Endothelial cell (in vitro differentiated cells): ENCODE measurements at regions not wholly inside any gene's neighbourhood (a gene's known extent, or its start where the extent isn't known, plus 50 kb on each side); places are given as distances from the start of the nearest gene placed in this dataset.

ENCODE experiments used
- DNase-seq: peaks from one replicate; pipeline ENCODE4 v3.0.0; 2021; ENCODE audit warnings: low spot score
- H3K27ac Mint-ChIP-seq: one replicate; pipeline ENCODE4 v1.8.0; 2021; ENCODE audit warnings: mixed read lengths, inconsistent platforms; ENCODE audit not compliant: unreplicated experiment
- H3K27me3 Mint-ChIP-seq: one replicate; pipeline ENCODE4 v1.8.0; 2021; ENCODE audit warnings: mild to moderate bottlenecking, moderate library complexity, mixed read lengths, inconsistent platforms; ENCODE audit not compliant: unreplicated experiment
- H3K36me3 Mint-ChIP-seq: one replicate; pipeline ENCODE4 v1.8.0; 2021; ENCODE audit warnings: mild to moderate bottlenecking, low read depth, mixed read lengths, inconsistent platforms; ENCODE audit not compliant: unreplicated experiment
- H3K4me1 Mint-ChIP-seq: one replicate; pipeline ENCODE4 v1.8.0; 2021; ENCODE audit warnings: mild to moderate bottlenecking, mixed read lengths, inconsistent platforms; ENCODE audit not compliant: unreplicated experiment
- H3K4me3 Mint-ChIP-seq: one replicate; pipeline ENCODE4 v1.8.0; 2021; ENCODE audit warnings: mild to moderate bottlenecking, mixed read lengths, inconsistent platforms; ENCODE audit not compliant: unreplicated experiment
- H3K9me3 Mint-ChIP-seq: one replicate; pipeline ENCODE4 v1.8.0; 2021; ENCODE audit warnings: mixed read lengths, inconsistent platforms; ENCODE audit not compliant: unreplicated experiment
- CTCF ChIP-seq: fragments of 200-600 bp; sonication (generic); IDR thresholded peaks from one replicate; pipeline ENCODE4 v1.5.0; 2021; ENCODE audit warnings: antibody characterized with exemption; ENCODE audit not compliant: unreplicated experiment

- Mint-ChIP-seq H3K9me3 (peaks cover 4% of the 10 kb centered on the region), H3K36me3 (no peaks in the 10 kb centered on the region), H3K27ac (no peak overlapping the region), H3K4me3 (peak overlapping the region; percentile 9), H3K27me3 (no peaks in the 10 kb centered on the region), H3K4me1 (peaks cover 8% of the 10 kb centered on the region)
- DNase-seq, result no peak
- TF ChIP-seq CTCF, result no peak
Observed at GRCh38 chr5:124574521-124575436, 171.7 kb downstream of the ZNF608 start.

GRCh38 chr5:124572971-124573370, 173.5 kb downstream of the ZNF608 start:
- H3K4me1 Mint-ChIP-seq, result peaks cover 8% of the 10 kb centered on the region
- no peaks in the 10 kb centered on the region for H3K36me3 Mint-ChIP-seq
- no peak for TF ChIP-seq CTCF
- peaks cover 4% of the 10 kb centered on the region for H3K9me3 Mint-ChIP-seq
- no peak overlapping the region for H3K27ac Mint-ChIP-seq
- no peak overlapping the region for H3K4me3 Mint-ChIP-seq
- H3K27me3 Mint-ChIP-seq, result no peaks in the 10 kb centered on the region
- DNase-seq, result no peak

- H3K27ac Mint-ChIP-seq, result no peak overlapping the region
- H3K4me1 Mint-ChIP-seq, result peaks cover 8% of the 10 kb centered on the region
- no peak for DNase-seq
- H3K27me3 Mint-ChIP-seq, result no peaks in the 10 kb centered on the region
- TF ChIP-seq CTCF, result no peak
- no peaks in the 10 kb centered on the region for H3K36me3 Mint-ChIP-seq
- H3K4me3 Mint-ChIP-seq, result no peak overlapping the region
- peaks cover 4% of the 10 kb centered on the region for H3K9me3 Mint-ChIP-seq
Observed at GRCh38 chr5:124570285-124571035, 176.0 kb downstream of the ZNF608 start.

- peaks cover 1% of the 10 kb centered on the region for H3K27me3 Mint-ChIP-seq
- DNase-seq, result no peak
- H3K4me3 Mint-ChIP-seq, result no peak overlapping the region
- H3K36me3 Mint-ChIP-seq, result no peaks in the 10 kb centered on the region
- H3K9me3 Mint-ChIP-seq, result no peaks in the 10 kb centered on the region
- H3K4me1 Mint-ChIP-seq, result peaks cover 3% of the 10 kb centered on the region
- no peak overlapping the region for H3K27ac Mint-ChIP-seq
- no peak for TF ChIP-seq CTCF
Observed at GRCh38 chr5:124566875-124567450, 179.5 kb downstream of the ZNF608 start.
